Mucosa of rectum (tissue), 2 donors: ENCODE measurements at regions not wholly inside any gene's neighbourhood (a gene's known extent, or its start where the extent isn't known, plus 50 kb on each side); places are given as distances from the start of the nearest gene placed in this dataset.

Experiments used
- H3K27ac ChIP-seq, 2 donors: one replicate each; pipeline ENCODE4 v1.7.0; 2013; ENCODE audit warnings: inconsistent platforms in 2 of 2, low read depth in 2 of 2, low read length in 2 of 2
- H3K27me3 ChIP-seq, 2 donors: one replicate each; pipeline ENCODE4 v1.7.0; 2013; ENCODE audit warnings: low read length in 2 of 2; ENCODE audit not compliant: control insufficient read depth in 2 of 2, insufficient read depth in 2 of 2
- H3K36me3 ChIP-seq, 2 donors: one replicate each; pipeline ENCODE4 v1.7.0; 2013; ENCODE audit warnings: low read length in 2 of 2; ENCODE audit not compliant: control insufficient read depth in 2 of 2, insufficient read depth in 2 of 2
- H3K4me1 ChIP-seq, 2 donors: one replicate each; pipeline ENCODE4 v1.7.0; 2013; ENCODE audit warnings: low read length in 2 of 2, mild to moderate bottlenecking in 1 of 2; ENCODE audit not compliant: control insufficient read depth in 2 of 2, insufficient read depth in 2 of 2
- H3K4me3 ChIP-seq, 2 donors: one replicate each; pipeline ENCODE4 v1.7.0; 2013; ENCODE audit warnings: low read length in 2 of 2
- H3K9ac ChIP-seq, 2 donors: one replicate each; pipeline ENCODE4 v1.7.0; 2013; ENCODE audit warnings: low read length in 2 of 2, low read depth in 1 of 2, mild to moderate bottlenecking in 1 of 2
- H3K9me3 ChIP-seq, 2 donors: one replicate each; pipeline ENCODE4 v1.7.0; 2013; ENCODE audit warnings: low read length in 2 of 2; ENCODE audit not compliant: control insufficient read depth in 2 of 2
- donor health status: healthy.
- donor health status: Normal muscosa, but diverticular disease.

- no peaks in the 10 kb centered on the region for H3K36me3 ChIP-seq
These were observed 345.4 kb upstream of the NCAM2 start for GRCh38 chr21:20652846-20653245.

GRCh38 chr21:20661246-20661645 lies 337.0 kb upstream of the NCAM2 start:
- no peaks in the 10 kb centered on the region for H3K27me3 ChIP-seq
- no peaks in the 10 kb centered on the region for H3K4me1 ChIP-seq
- no peak overlapping the region for H3K27ac ChIP-seq
- peaks cover 0 to 2% of the 10 kb centered on the region in 2 donors for H3K9me3 ChIP-seq
- no peaks in the 10 kb centered on the region for H3K36me3 ChIP-seq
- no peak overlapping the region for H3K9ac ChIP-seq
- no peak overlapping the region for H3K4me3 ChIP-seq

More at GRCh38 chr21:20652846-20653245, 345.4 kb upstream of the NCAM2 start:
- H3K27me3 ChIP-seq, result no peaks in the 10 kb centered on the region
- no peak overlapping the region for H3K4me3 ChIP-seq
- no peaks in the 10 kb centered on the region for H3K9me3 ChIP-seq
- no peak overlapping the region for H3K27ac ChIP-seq
- H3K9ac ChIP-seq, result no peak overlapping the region
- H3K4me1 ChIP-seq, result no peaks in the 10 kb centered on the region

- Histone ChIP-seq H3K4me1 (no peaks in the 10 kb centered on the region), H3K9ac (no peak overlapping the region), H3K9me3 (peaks cover 0 to 2% of the 10 kb centered on the region in 2 donors), H3K36me3 (no peaks in the 10 kb centered on the region), H3K27ac (no peak overlapping the region), H3K27me3 (no peaks in the 10 kb centered on the region), H3K4me3 (no peak overlapping the region)
These were observed 336.3 kb upstream of the NCAM2 start for GRCh38 chr21:20661745-20662422.

- Histone ChIP-seq H3K27ac (no peak overlapping the region), H3K4me3 (no peak overlapping the region), H3K4me1 (no peaks in the 10 kb centered on the region), H3K36me3 (no peaks in the 10 kb centered on the region), H3K9me3 (peaks cover 0 to 2% of the 10 kb centered on the region in 2 donors), H3K9ac (no peak overlapping the region), H3K27me3 (no peaks in the 10 kb centered on the region)
These were observed 335.7 kb upstream of the NCAM2 start for GRCh38 chr21:20662514-20662913.

GRCh38 chr21:20667931-20668330 lies 330.3 kb upstream of the NCAM2 start:
- no peak overlapping the region for H3K4me3 ChIP-seq
- no peaks in the 10 kb centered on the region for H3K36me3 ChIP-seq
- H3K9ac ChIP-seq, result no peak overlapping the region
- peaks cover 0 to 2% of the 10 kb centered on the region in 2 donors for H3K9me3 ChIP-seq
- no peaks in the 10 kb centered on the region for H3K27me3 ChIP-seq
- no peaks in the 10 kb centered on the region for H3K4me1 ChIP-seq
- H3K27ac ChIP-seq, result no peak overlapping the region

- no peaks in the 10 kb centered on the region for H3K9me3 ChIP-seq
- no peak overlapping the region for H3K4me3 ChIP-seq
- H3K4me1 ChIP-seq, result no peaks in the 10 kb centered on the region
- H3K9ac ChIP-seq, result no peak overlapping the region
- no peaks in the 10 kb centered on the region for H3K36me3 ChIP-seq
- H3K27ac ChIP-seq, result no peak overlapping the region
- no peaks in the 10 kb centered on the region for H3K27me3 ChIP-seq
These were observed 312.7 kb upstream of the NCAM2 start for GRCh38 chr21:20685475-20685874.

- no peaks in the 10 kb centered on the region for H3K27me3 ChIP-seq
- no peaks in the 10 kb centered on the region for H3K4me1 ChIP-seq
- no peak overlapping the region for H3K9ac ChIP-seq
- no peaks in the 10 kb centered on the region for H3K9me3 ChIP-seq
- H3K27ac ChIP-seq, result no peak overlapping the region
- no peak overlapping the region for H3K4me3 ChIP-seq
- no peaks in the 10 kb centered on the region for H3K36me3 ChIP-seq
These were observed 299.6 kb upstream of the NCAM2 start for GRCh38 chr21:20698585-20698984.

- Histone ChIP-seq H3K27ac (no peak overlapping the region), H3K27me3 (no peaks in the 10 kb centered on the region), H3K36me3 (no peaks in the 10 kb centered on the region), H3K9me3 (no peaks in the 10 kb centered on the region), H3K4me3 (no peak overlapping the region), H3K9ac (no peak overlapping the region), H3K4me1 (no peaks in the 10 kb centered on the region)
These were observed 297.0 kb upstream of the NCAM2 start for GRCh38 chr21:20701235-20701634.

- Histone ChIP-seq H3K9ac (no peak overlapping the region), H3K27ac (no peak overlapping the region), H3K27me3 (no peaks in the 10 kb centered on the region), H3K9me3 (no peaks in the 10 kb centered on the region), H3K4me3 (no peak overlapping the region), H3K36me3 (no peaks in the 10 kb centered on the region), H3K4me1 (no peaks in the 10 kb centered on the region)
These were observed 295.0 kb upstream of the NCAM2 start for GRCh38 chr21:20703112-20703767.

GRCh38 chr21:20720623-20721022 lies 277.6 kb upstream of the NCAM2 start:
- no peaks in the 10 kb centered on the region for H3K36me3 ChIP-seq
- no peaks in the 10 kb centered on the region for H3K27me3 ChIP-seq
- H3K27ac ChIP-seq, result no peak overlapping the region
- H3K9me3 ChIP-seq, result no peaks in the 10 kb centered on the region
- H3K4me1 ChIP-seq, result no peaks in the 10 kb centered on the region
- H3K4me3 ChIP-seq, result no peak overlapping the region
- no peak overlapping the region for H3K9ac ChIP-seq
